H1 (cell line): ENCODE measurements at regions not wholly inside any gene's neighbourhood (a gene's known extent, or its start where the extent isn't known, plus 50 kb on each side); places are given as distances from the start of the nearest gene placed in this dataset.

Experiments
- CEBPB ChIP-seq: IDR thresholded peaks from 2 replicates; pipeline ENCODE4 v1.6.1; 2012; ENCODE audit warnings: low read depth, low read length
- CTCF ChIP-seq, 3 experiments: IDR thresholded peaks; 1 replicate in 2 of 3; 2 replicates in 1 of 3; pipeline versions ENCODE4 v1.5.1 to v1.6.1; 2011; ENCODE audit warnings: low read length in 3 of 3, mild to moderate bottlenecking in 3 of 3, inconsistent platforms in 2 of 3, low read depth in 1 of 3, moderate library complexity in 1 of 3; ENCODE audit not compliant: insufficient read depth in 1 of 3; ENCODE audit errors: control extremely low read depth in 1 of 3
- EP300 ChIP-seq, 2 experiments: IDR thresholded peaks; 1 replicate in 1 of 2; 2 replicates in 1 of 2; pipeline ENCODE4 v1.6.1; 2011 to 2012; ENCODE audit warnings: low read depth in 2 of 2, low read length in 2 of 2, mild to moderate bottlenecking in 2 of 2, borderline replicate concordance in 1 of 2, inconsistent platforms in 1 of 2, moderate library complexity in 1 of 2
- GABPA ChIP-seq: IDR thresholded peaks from 2 replicates; pipeline ENCODE4 v1.6.1; 2011; ENCODE audit warnings: mild to moderate bottlenecking, low read length, moderate library complexity, borderline replicate concordance; ENCODE audit not compliant: insufficient read depth
- HDAC6 ChIP-seq: IDR thresholded peaks from one replicate; pipeline ENCODE4 v1.7.1; 2012; ENCODE audit warnings: low read depth, mild to moderate bottlenecking, inconsistent platforms, low read length, moderate library complexity
- POLR2A ChIP-seq, 2 experiments: IDR thresholded peaks; 1 replicate in 1 of 2; 2 replicates in 1 of 2; pipeline ENCODE4 v1.6.1; 2011; ENCODE audit warnings: low read depth in 2 of 2, low read length in 2 of 2, mild to moderate bottlenecking in 2 of 2; ENCODE audit errors: control extremely low read depth in 1 of 2
- POLR2AphosphoS5 ChIP-seq: IDR thresholded peaks from 2 replicates; pipeline ENCODE4 v1.6.1; 2011; ENCODE audit warnings: low read depth, low read length
- RFX5 ChIP-seq: IDR thresholded peaks from 2 replicates; pipeline ENCODE4 v1.6.1; 2011; ENCODE audit warnings: low read depth, low read length, improper control_type of control experiment, borderline replicate concordance
- TAF1 ChIP-seq: IDR thresholded peaks from 2 replicates; pipeline ENCODE4 v1.6.1; 2011; ENCODE audit warnings: mild to moderate bottlenecking, low read depth, low read length

DNA sequence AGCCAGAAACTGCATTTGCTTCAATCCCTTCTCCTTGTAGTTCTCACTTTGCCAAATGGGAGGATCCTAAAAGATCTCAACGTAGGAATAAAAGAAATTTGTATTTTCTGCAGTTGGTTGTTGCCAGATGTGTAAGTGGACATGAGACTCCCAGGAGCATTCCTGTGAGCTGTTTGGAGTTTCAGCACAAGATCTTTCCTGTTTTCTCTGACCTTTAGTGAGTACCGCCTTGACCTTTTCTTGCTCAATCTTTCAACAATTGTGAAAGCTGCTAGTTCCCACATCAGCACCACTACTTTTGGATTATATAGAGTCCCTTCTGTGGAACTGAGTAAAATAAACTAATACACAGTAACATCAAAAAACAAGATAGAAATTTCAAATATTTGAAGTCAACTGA, 683.8 kb upstream of the PABPC4L start:
- TF ChIP-seq POLR2AphosphoS5 (no peak), GABPA (no peak), HDAC6 (no peak), EP300 (IDR thresholded peaks at IDR 0.05; ENCODE audit: borderline replicate concordance in 1 of 2, low read depth in 2 of 2, low read length in 2 of 2) (no peak), CTCF (IDR thresholded peaks at IDR 0.05; ENCODE audit: control extremely low read depth in 1 of 3, insufficient read depth in 1 of 3, low read depth in 1 of 3, low read length in 3 of 3) (no peak), TAF1 (no peak), RFX5 (no peak), CEBPB (no peak), POLR2A (IDR thresholded peaks at IDR 0.05; ENCODE audit: control extremely low read depth in 1 of 2, low read depth in 2 of 2, low read length in 2 of 2) (no peak)
